ENCODE measurements at regions not wholly inside any gene's neighbourhood (a gene's known extent, or its start where the extent isn't known, plus 50 kb on each side); places are given as distances from the start of the nearest gene placed in this dataset.

- Histone ChIP-seq H3K36me3 (ENCODE audit: insufficient read depth, low read length) (no peaks in the 10 kb centered on the region), H3K9me2 (ENCODE audit: low read depth, low read length) (no peaks in the 10 kb centered on the region), H3F3A (ENCODE audit: insufficient read depth, low read length) (no peaks in the 10 kb centered on the region), H3K4me3 (ENCODE audit: low read depth, low read length, poor library complexity, severe bottlenecking) (no peak overlapping the region), H3K9ac (ENCODE audit: low read length) (no peak overlapping the region), H3K9me3 (ENCODE audit: low read length) (no peaks in the 10 kb centered on the region), H3K79me2 (ENCODE audit: insufficient read depth, low read length) (no peaks in the 10 kb centered on the region), H3K27ac (ENCODE audit: low read depth, low read length, poor library complexity, severe bottlenecking) (no peak overlapping the region), H2AFZ (ENCODE audit: low read length) (no peak overlapping the region), H3K4me2 (ENCODE audit: low read length) (no peak overlapping the region), H3K4me1 (ENCODE audit: insufficient read depth, low read length, severe bottlenecking) (no peaks in the 10 kb centered on the region), H3K27me3 (ENCODE audit: insufficient read depth, low read length) (no peaks in the 10 kb centered on the region), H4K20me1 (ENCODE audit: insufficient read depth, low read length) (no peaks in the 10 kb centered on the region)
- TF ChIP-seq EZH2 (IDR thresholded peaks at IDR 0.05; ENCODE audit: borderline replicate concordance, low read length) (no peak), CTCF (IDR thresholded peaks at IDR 0.05; ENCODE audit: low read length) (no peak)
These were observed 607.1 kb downstream of the KCNJ2 start for GRCh38 chr17:70776441-70776840.

GRCh38 chr17:70780031-70780430, 610.7 kb downstream of the KCNJ2 start:
- no peaks in the 10 kb centered on the region for H3K9me2 ChIP-seq (ENCODE audit: low read depth, low read length)
- no peak for TF ChIP-seq EZH2 (IDR thresholded peaks at IDR 0.05; ENCODE audit: borderline replicate concordance, low read length)
- TF ChIP-seq CTCF (IDR thresholded peaks at IDR 0.05; ENCODE audit: low read length), result no peak
- no peaks in the 10 kb centered on the region for H3K27me3 ChIP-seq (ENCODE audit: insufficient read depth, low read length)
- H3K4me3 ChIP-seq (ENCODE audit: low read depth, low read length, poor library complexity, severe bottlenecking), result no peak overlapping the region
- no peaks in the 10 kb centered on the region for H3K79me2 ChIP-seq (ENCODE audit: insufficient read depth, low read length)
- H3K4me1 ChIP-seq (ENCODE audit: insufficient read depth, low read length, severe bottlenecking), result no peaks in the 10 kb centered on the region
- no peaks in the 10 kb centered on the region for H4K20me1 ChIP-seq (ENCODE audit: insufficient read depth, low read length)
- H3K36me3 ChIP-seq (ENCODE audit: insufficient read depth, low read length), result no peaks in the 10 kb centered on the region
- no peak overlapping the region for H2AFZ ChIP-seq (ENCODE audit: low read length)
- H3K9me3 ChIP-seq (ENCODE audit: low read length), result no peaks in the 10 kb centered on the region
- no peak overlapping the region for H3K9ac ChIP-seq (ENCODE audit: low read length)
- no peaks in the 10 kb centered on the region for H3F3A ChIP-seq (ENCODE audit: insufficient read depth, low read length)
- H3K27ac ChIP-seq (ENCODE audit: low read depth, low read length, poor library complexity, severe bottlenecking), result no peak overlapping the region
- no peak overlapping the region for H3K4me2 ChIP-seq (ENCODE audit: low read length)

- no peaks in the 10 kb centered on the region for H4K20me1 ChIP-seq (ENCODE audit: insufficient read depth, low read length)
- no peaks in the 10 kb centered on the region for H3K9me2 ChIP-seq (ENCODE audit: low read depth, low read length)
- no peaks in the 10 kb centered on the region for H3K9me3 ChIP-seq (ENCODE audit: low read length)
- no peak overlapping the region for H3K4me3 ChIP-seq (ENCODE audit: low read depth, low read length, poor library complexity, severe bottlenecking)
- H3K79me2 ChIP-seq (ENCODE audit: insufficient read depth, low read length), result no peaks in the 10 kb centered on the region
- H3K4me1 ChIP-seq (ENCODE audit: insufficient read depth, low read length, severe bottlenecking), result no peaks in the 10 kb centered on the region
- no peaks in the 10 kb centered on the region for H3F3A ChIP-seq (ENCODE audit: insufficient read depth, low read length)
- no peak for TF ChIP-seq EZH2 (IDR thresholded peaks at IDR 0.05; ENCODE audit: borderline replicate concordance, low read length)
- no peak for TF ChIP-seq CTCF (IDR thresholded peaks at IDR 0.05; ENCODE audit: low read length)
- no peak overlapping the region for H2AFZ ChIP-seq (ENCODE audit: low read length)
- H3K4me2 ChIP-seq (ENCODE audit: low read length), result no peak overlapping the region
- no peak overlapping the region for H3K27ac ChIP-seq (ENCODE audit: low read depth, low read length, poor library complexity, severe bottlenecking)
- no peaks in the 10 kb centered on the region for H3K36me3 ChIP-seq (ENCODE audit: insufficient read depth, low read length)
- H3K27me3 ChIP-seq (ENCODE audit: insufficient read depth, low read length), result no peaks in the 10 kb centered on the region
- no peak overlapping the region for H3K9ac ChIP-seq (ENCODE audit: low read length)
These were observed 616.7 kb downstream of the KCNJ2 start for GRCh38 chr17:70786081-70786480.

Data from OCI-LY1 (cell line).